ENCODE measurements at regions not wholly inside any gene's neighbourhood (a gene's known extent, or its start where the extent isn't known, plus 50 kb on each side); places are given as distances from the start of the nearest gene placed in this dataset.

DNA sequence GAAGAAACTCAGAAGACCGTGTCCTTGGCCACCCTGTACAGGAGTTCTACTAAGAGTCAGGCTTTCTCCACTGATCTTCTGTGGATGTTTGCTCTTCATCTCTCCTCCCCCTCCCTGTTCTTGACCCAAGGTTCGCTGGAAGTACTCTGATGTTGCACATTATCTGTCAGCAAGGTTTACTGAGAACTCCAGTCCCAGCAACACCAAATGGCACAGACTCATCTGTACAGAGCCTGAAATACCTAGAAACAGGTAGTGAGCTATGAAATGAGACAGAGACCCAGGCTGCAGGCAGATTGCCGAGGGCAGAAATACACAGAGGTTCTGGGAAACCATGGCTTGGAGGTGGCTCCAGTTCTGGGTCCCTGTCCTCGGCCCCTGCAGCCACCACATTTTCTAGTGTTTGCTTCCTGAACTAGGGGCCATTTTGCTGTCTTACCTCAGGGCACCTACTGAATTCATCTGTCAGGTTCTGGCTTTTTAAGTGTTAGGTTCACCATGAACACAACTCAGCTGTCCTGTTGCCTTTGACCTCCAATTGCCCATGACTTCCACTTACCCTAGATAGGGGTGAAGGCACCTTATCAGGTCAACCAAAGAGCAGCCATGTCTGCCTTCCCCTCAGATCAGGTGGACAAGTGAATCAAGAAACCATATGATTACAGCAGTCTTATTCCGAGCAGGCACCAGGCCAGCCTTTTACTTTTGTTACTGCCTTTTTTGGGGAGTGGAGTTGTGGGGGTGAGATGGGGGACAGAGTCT is 92.2 kb downstream of the CDC7 start:
- TF ChIP-seq CTCF (IDR thresholded peaks at IDR 0.05) (no peak), POLR2AphosphoS5 (IDR thresholded peaks at IDR 0.05; ENCODE audit: low read depth, low read length) (no peak), REST (IDR thresholded peaks at IDR 0.05; ENCODE audit: insufficient read depth in 1 of 2, low read depth in 2 of 2, low read length in 1 of 2) (no peak)

Data from Panc1 (cell line).